Activated naive CD4-positive, alpha-beta T cell (primary cell): ENCODE measurements at regions not wholly inside any gene's neighbourhood (a gene's known extent, or its start where the extent isn't known, plus 50 kb on each side); places are given as distances from the start of the nearest gene placed in this dataset.

ENCODE experiments used
- DNase-seq, 4 experiments: peaks; one replicate each; lab custom pipeline; 2025; lab: John Stamatoyannopoulos, UW

GRCh38 chr22:48955351-48956311 lies 872.0 kb downstream of the BRD1 start:
- DNase-seq: no peak

GRCh38 chr22:48954781-48955311 lies 872.8 kb downstream of the BRD1 start:
- DNase-seq: no peak

GRCh38 chr22:48953830-48954229 lies 873.8 kb downstream of the BRD1 start:
- no peak for DNase-seq

GRCh38 chr22:48953103-48953720 lies 874.5 kb downstream of the BRD1 start:
- no peak for DNase-seq

GRCh38 chr22:48952256-48953102 lies 875.2 kb downstream of the BRD1 start:
- no peak for DNase-seq

GRCh38 chr22:48951836-48952235 lies 875.8 kb downstream of the BRD1 start:
- DNase-seq: no peak

- DNase-seq: no peak
These were observed 877.3 kb downstream of the BRD1 start for GRCh38 chr22:48950151-48950915.

GRCh38 chr22:48949375-48950149 lies 878.1 kb downstream of the BRD1 start:
- no peak for DNase-seq

- DNase-seq: no peak
These were observed 879.0 kb downstream of the BRD1 start for GRCh38 chr22:48948575-48949170.

- DNase-seq: no peak
These were observed 880.0 kb downstream of the BRD1 start for GRCh38 chr22:48947636-48948035.

GRCh38 chr22:48945621-48946458 lies 881.8 kb downstream of the BRD1 start:
- no peak for DNase-seq

- DNase-seq: no peak
These were observed 882.7 kb downstream of the BRD1 start for GRCh38 chr22:48944751-48945620.

GRCh38 chr22:48944433-48944750 lies 883.3 kb downstream of the BRD1 start:
- DNase-seq: no peak

- no peak for DNase-seq
These were observed 883.9 kb downstream of the BRD1 start for GRCh38 chr22:48943567-48944432.

- no peak for DNase-seq
These were observed 884.7 kb downstream of the BRD1 start for GRCh38 chr22:48942698-48943566.

GRCh38 chr22:48941903-48942575 lies 885.6 kb downstream of the BRD1 start:
- no peak for DNase-seq
